T-cell (primary cell): ENCODE measurements at regions not wholly inside any gene's neighbourhood (a gene's known extent, or its start where the extent isn't known, plus 50 kb on each side); places are given as distances from the start of the nearest gene placed in this dataset.

Experiments
- ATAC-seq, 4 experiments: fragments of 200-7000 bp in 3 of 4; fragments of 150-1000 bp in 1 of 4; cut with Tn5 transposase; replicated peaks in 1 of 4; 1 replicate in 3 of 4; 2 replicates in 1 of 4; pipeline ENCODE4 v1.10.0; 2021; ENCODE audit warnings: moderate library complexity in 3 of 4, mild to moderate bottlenecking in 2 of 4, moderate number of reproducible peaks in 1 of 4
- CTCF ChIA-PET, 2 donors: fragments of 300-600 bp; sonication (Branson Sonifier 250); formaldehyde crosslinking; loops; one replicate each; lab custom pipeline; 2022; ENCODE audit warnings: antibody characterized with exemption in 2 of 2; lab: Charles Lee
- POLR2A ChIA-PET, 2 donors: fragments of 300-600 bp; sonication (Branson Sonifier 250); formaldehyde crosslinking; loops; one replicate each; lab custom pipeline; 2022; ENCODE audit warnings: antibody characterized with exemption in 2 of 2; lab: Charles Lee
- DNase-seq, 35 experiments: peaks; one replicate each; pipeline versions ENCODE4 v3.0.0 to v3.0.0-alpha.2; 2013 to 2023
- H3K27ac ChIP-seq: one replicate; pipeline ENCODE4 v1.5.1; 2013; ENCODE audit warnings: low read length
- H3K27me3 ChIP-seq, 2 experiments: replicated peaks in 1 of 2; 1 replicate in 1 of 2; 2 replicates in 1 of 2; pipeline versions ENCODE4 v1.6.1 to v1.7.0; 2013; ENCODE audit warnings: low read length in 1 of 2, mixed read lengths in 1 of 2; ENCODE audit not compliant: control insufficient read depth in 2 of 2, insufficient read depth in 2 of 2; ENCODE audit errors: extremely low read depth in 1 of 2
- H3K36me3 ChIP-seq, 2 donors: 1 replicate in 1 of 2; 2 replicates in 1 of 2; pipeline versions ENCODE4 v1.6.1 to v1.7.0; 2013; ENCODE audit warnings: low read length in 1 of 2; ENCODE audit not compliant: control insufficient read depth in 2 of 2, insufficient read depth in 1 of 2; ENCODE audit errors: extremely low read depth in 1 of 2
- H3K4me1 ChIP-seq, 2 experiments: 1 replicate in 1 of 2; 2 replicates in 1 of 2; pipeline versions ENCODE4 v1.6.1 to v1.7.0; 2013; ENCODE audit warnings: low read length in 2 of 2, mixed read lengths in 1 of 2; ENCODE audit not compliant: insufficient read depth in 2 of 2, control insufficient read depth in 1 of 2; ENCODE audit errors: extremely low read depth in 1 of 2
- H3K4me3 ChIP-seq, 2 donors: 1 replicate in 1 of 2; 2 replicates in 1 of 2; pipeline versions ENCODE4 v1.5.1 to v1.7.0; 2013; ENCODE audit warnings: mild to moderate bottlenecking in 2 of 2, low read length in 1 of 2, moderate library complexity in 1 of 2; ENCODE audit not compliant: control insufficient read depth in 1 of 2; ENCODE audit errors: extremely low read depth in 1 of 2
- H3K9me3 ChIP-seq: 2 replicates; pipeline ENCODE4 v1.7.0; 2013
- H3K27ac Mint-ChIP-seq, 2 donors: one replicate each; pipeline ENCODE4 v1.8.0; 2020 to 2021; ENCODE audit warnings: mild to moderate bottlenecking in 2 of 2, mixed read lengths in 2 of 2
- H3K27me3 Mint-ChIP-seq, 2 donors: one replicate each; pipeline ENCODE4 v1.8.0; 2021 to 2022; ENCODE audit warnings: mixed read lengths in 2 of 2
- H3K36me3 Mint-ChIP-seq: one replicate; pipeline ENCODE4 v1.8.0; 2021; ENCODE audit warnings: mixed read lengths
- H3K4me1 Mint-ChIP-seq, 3 donors: one replicate each; pipeline ENCODE4 v1.8.0; 2020 to 2022; ENCODE audit warnings: mixed read lengths in 3 of 3, mild to moderate bottlenecking in 1 of 3
- H3K4me3 Mint-ChIP-seq, 3 donors: one replicate each; pipeline ENCODE4 v1.8.0; 2020 to 2022; ENCODE audit warnings: mild to moderate bottlenecking in 3 of 3, mixed read lengths in 3 of 3, moderate library complexity in 3 of 3
- H3K9me3 Mint-ChIP-seq, 3 donors: one replicate each; pipeline ENCODE4 v1.8.0; 2020 to 2022; ENCODE audit warnings: mixed read lengths in 3 of 3
- WGBS: methylation state at CpG from one replicate; pipeline ENCODE4 v1.1.5; 2013; ENCODE audit warnings: missing lambda C conversion rate; ENCODE audit not compliant: insufficient coverage; 5-methylcytosine and 5-hydroxymethylcytosine counted together

- Histone ChIP-seq H3K27ac (no peak overlapping the region), H3K27me3 (peaks cover 0 to 3% of the 10 kb centered on the region in 2 experiments), H3K9me3 (no peaks in the 10 kb centered on the region), H3K4me1 (no peaks in the 10 kb centered on the region), H3K4me3 (no peak overlapping the region), H3K36me3 (no peaks in the 10 kb centered on the region)
- CTCF ChIA-PET = no interaction called here
- POLR2A ChIA-PET = no interaction called here
- no CpG with 5 or more reads among the region's 3 CpGs for WGBS
- H3K9me3 Mint-ChIP-seq = peaks cover 0 to 5% (median 0%) of the 10 kb centered on the region in 3 donors
- H3K27ac Mint-ChIP-seq = no peak overlapping the region
- H3K27me3 Mint-ChIP-seq = peaks cover 10 to 14% of the 10 kb centered on the region in 2 donors
- H3K4me3 Mint-ChIP-seq = no peak overlapping the region
- DNase-seq (no peak), ATAC-seq (no peak)
- H3K36me3 Mint-ChIP-seq = no peaks in the 10 kb centered on the region
- H3K4me1 Mint-ChIP-seq = no peaks in the 10 kb centered on the region
Observed at GRCh38 chr13:100845128-100845757, 170.6 kb upstream of the TMTC4 start.

- H3K4me1 Mint-ChIP-seq = no peaks in the 10 kb centered on the region
- WGBS = no CpG with 5 or more reads among the region's 1 CpG
- Histone ChIP-seq H3K27me3 (peaks cover 0 to 3% of the 10 kb centered on the region in 2 experiments), H3K27ac (no peak overlapping the region), H3K4me3 (no peak overlapping the region), H3K4me1 (no peaks in the 10 kb centered on the region), H3K9me3 (no peaks in the 10 kb centered on the region), H3K36me3 (no peaks in the 10 kb centered on the region)
- peaks cover 0 to 6% (median 0%) of the 10 kb centered on the region in 3 donors for H3K9me3 Mint-ChIP-seq
- CTCF ChIA-PET = no interaction called here
- no peak overlapping the region for H3K27ac Mint-ChIP-seq
- POLR2A ChIA-PET = no interaction called here
- H3K4me3 Mint-ChIP-seq = no peak overlapping the region
- ATAC-seq = no peak
- no peak for DNase-seq
- H3K27me3 Mint-ChIP-seq = peaks cover 8 to 14% of the 10 kb centered on the region in 2 donors
- no peaks in the 10 kb centered on the region for H3K36me3 Mint-ChIP-seq
Observed at GRCh38 chr13:100842136-100842535, 167.5 kb upstream of the TMTC4 start.

- POLR2A ChIA-PET = no interaction called here
- H3K36me3 Mint-ChIP-seq = no peaks in the 10 kb centered on the region
Observed at GRCh38 chr13:100838387-100838786, 163.8 kb upstream of the TMTC4 start.

GRCh38 chr13:100837631-100838030 lies 163.0 kb upstream of the TMTC4 start:
- H3K27ac ChIP-seq = no peak overlapping the region
- DNase-seq = no peak
- POLR2A ChIA-PET = no interaction called here
- H3K36me3 ChIP-seq = no peaks in the 10 kb centered on the region
- H3K9me3 ChIP-seq = no peaks in the 10 kb centered on the region
- no peaks in the 10 kb centered on the region for H3K4me1 ChIP-seq
- peaks cover 2 to 6% of the 10 kb centered on the region in 2 donors for H3K27me3 Mint-ChIP-seq
- H3K27ac Mint-ChIP-seq = no peak overlapping the region
- CTCF ChIA-PET = no interaction called here
- H3K4me1 Mint-ChIP-seq = no peaks in the 10 kb centered on the region
- peaks cover 0 to 4% of the 10 kb centered on the region in 2 experiments for H3K27me3 ChIP-seq
- no peak overlapping the region for H3K4me3 Mint-ChIP-seq
- ATAC-seq = no peak
- no CpG with 5 or more reads among the region's 1 CpG for WGBS
- H3K9me3 Mint-ChIP-seq = peaks cover 0 to 6% (median 0%) of the 10 kb centered on the region in 3 donors
- H3K4me3 ChIP-seq = no peak overlapping the region
- no peaks in the 10 kb centered on the region for H3K36me3 Mint-ChIP-seq

More at GRCh38 chr13:100838387-100838786, 163.8 kb upstream of the TMTC4 start:
- H3K4me1 Mint-ChIP-seq = no peaks in the 10 kb centered on the region
- no peaks in the 10 kb centered on the region for H3K36me3 ChIP-seq
- DNase-seq (no peak), ATAC-seq (no peak)
- CTCF ChIA-PET = no interaction called here
- H3K9me3 ChIP-seq = no peaks in the 10 kb centered on the region
- 100% methylated on average over 2 of the region's 2 CpGs for WGBS
- peaks cover 0 to 6% (median 0%) of the 10 kb centered on the region in 3 donors for H3K9me3 Mint-ChIP-seq
- no peaks in the 10 kb centered on the region for H3K4me1 ChIP-seq
- peaks cover 0 to 5% of the 10 kb centered on the region in 2 experiments for H3K27me3 ChIP-seq
- H3K27ac ChIP-seq = no peak overlapping the region
- H3K27ac Mint-ChIP-seq = no peak overlapping the region
- H3K27me3 Mint-ChIP-seq = peaks cover 8 to 13% of the 10 kb centered on the region in 2 donors
- no peak overlapping the region for H3K4me3 ChIP-seq
- H3K4me3 Mint-ChIP-seq = no peak overlapping the region

GRCh38 chr13:100836711-100837110 lies 162.1 kb upstream of the TMTC4 start:
- ChIA-PET CTCF (no interaction called here), POLR2A (no interaction called here)
- no peaks in the 10 kb centered on the region for H3K36me3 ChIP-seq
- peaks cover 0 to 2% of the 10 kb centered on the region in 2 donors for H3K27me3 Mint-ChIP-seq
- no peak overlapping the region for H3K4me3 ChIP-seq
- no peaks in the 10 kb centered on the region for H3K36me3 Mint-ChIP-seq
- H3K9me3 Mint-ChIP-seq = peaks cover 0 to 10% (median 3%) of the 10 kb centered on the region in 3 donors
- peaks cover 0 to 4% of the 10 kb centered on the region in 2 experiments for H3K27me3 ChIP-seq
- DNase-seq = no peak
- H3K27ac Mint-ChIP-seq = no peak overlapping the region
- no peaks in the 10 kb centered on the region for H3K9me3 ChIP-seq
- WGBS = no CpG with 5 or more reads among the region's 4 CpGs
- no peak overlapping the region for H3K4me3 Mint-ChIP-seq
- H3K4me1 Mint-ChIP-seq = no peaks in the 10 kb centered on the region
- no peak overlapping the region for H3K27ac ChIP-seq
- no peaks in the 10 kb centered on the region for H3K4me1 ChIP-seq
- no peak for ATAC-seq

- Histone ChIP-seq H3K4me3 (no peak overlapping the region), H3K9me3 (no peaks in the 10 kb centered on the region), H3K27me3 (peaks cover 0 to 4% of the 10 kb centered on the region in 2 experiments), H3K4me1 (no peaks in the 10 kb centered on the region), H3K36me3 (no peaks in the 10 kb centered on the region), H3K27ac (no peak overlapping the region)
- Mint-ChIP-seq H3K4me1 (no peaks in the 10 kb centered on the region), H3K4me3 (no peak overlapping the region), H3K36me3 (no peaks in the 10 kb centered on the region), H3K9me3 (peaks cover 0 to 10% (median 3%) of the 10 kb centered on the region in 3 donors), H3K27me3 (peaks cover 0 to 7% of the 10 kb centered on the region in 2 donors), H3K27ac (no peak overlapping the region)
- WGBS = no CpG with 5 or more reads among the region's 5 CpGs
- ChIA-PET POLR2A (no interaction called here), CTCF (no interaction called here)
- ATAC-seq (no peak), DNase-seq (no peak)
Observed at GRCh38 chr13:100835695-100836094, 161.1 kb upstream of the TMTC4 start.
